SK-N-SH (cell line): ENCODE measurements at regions not wholly inside any gene's neighbourhood (a gene's known extent, or its start where the extent isn't known, plus 50 kb on each side); places are given as distances from the start of the nearest gene placed in this dataset.
A peak's percentile ranks its signal among the peaks of the same experiment; 100 is the strongest.

Experiments used
- CTCF ChIA-PET: fragments of 300-600, 350-600 bp; formaldehyde crosslinking; extraction: SDS; loops from one replicate; lab custom pipeline; 2021; lab: Yijun Ruan, JAX
- POLR2A ChIA-PET: fragments of 350-600 bp; sonication (Branson Sonifier 250); formaldehyde crosslinking; extraction: SDS; loops from one replicate; lab custom pipeline; 2020; ENCODE audit warnings: antibody characterized with exemption, inconsistent platforms; lab: Yijun Ruan, JAX
- DNase-seq: peaks from one replicate; pipeline ENCODE4 v3.0.0; 2012
- H2AFZ ChIP-seq: fragments of 200-600 bp; sonication (generic); 2 replicates; pipeline ENCODE4 v1.8.1; 2016; ENCODE audit warnings: antibody characterized with exemption, mild to moderate bottlenecking, low read depth
- H3F3A ChIP-seq: fragments of 200-600 bp; sonication (generic); replicated peaks from 2 replicates; pipeline ENCODE3; 2016; ENCODE audit warnings: antibody characterized with exemption, mild to moderate bottlenecking; ENCODE audit not compliant: insufficient read depth
- H3K27ac ChIP-seq, 2 experiments: fragments of 200-500 bp in 1 of 2; fragments of 200-600 bp in 1 of 2; sonication (Bioruptor generic) in 1 of 2; sonication (generic), shearing (Covaris generic) in 1 of 2; 2 replicates each; pipeline versions ENCODE4 v1.5.1 to v1.6.1; 2014 to 2016; ENCODE audit warnings: low read depth in 2 of 2, inconsistent platforms in 1 of 2, low read length in 1 of 2, mild to moderate bottlenecking in 1 of 2, mixed read lengths in 1 of 2
- H3K27me3 ChIP-seq: fragments of 200-600 bp; sonication (generic), shearing (Covaris generic); 2 replicates; pipeline ENCODE4 v1.6.1; 2016; ENCODE audit warnings: mixed run types; ENCODE audit not compliant: insufficient read depth
- H3K36me3 ChIP-seq, 2 experiments: fragments of 200-500 bp in 1 of 2; fragments of 200-600 bp in 1 of 2; sonication (Bioruptor generic) in 1 of 2; sonication (generic) in 1 of 2; replicated peaks in 1 of 2; 2 replicates each; pipeline versions ENCODE3 to v1.5.1; 2014 to 2016; ENCODE audit warnings: low read length in 1 of 2, mild to moderate bottlenecking in 1 of 2; ENCODE audit not compliant: insufficient read depth in 2 of 2, control insufficient read depth in 1 of 2
- H3K4me1 ChIP-seq, 2 experiments: fragments of 200-500 bp in 1 of 2; fragments of 200-600 bp in 1 of 2; sonication (Bioruptor generic) in 1 of 2; sonication (generic), shearing (Covaris generic) in 1 of 2; 2 replicates each; pipeline versions ENCODE4 v1.5.1 to v1.6.1; 2014 to 2016; ENCODE audit warnings: low read depth in 1 of 2, low read length in 1 of 2, mixed run types in 1 of 2; ENCODE audit not compliant: insufficient read depth in 2 of 2, control insufficient read depth in 1 of 2
- H3K4me2 ChIP-seq: fragments of 200-600 bp; sonication (generic), shearing (Covaris generic); 2 replicates; pipeline ENCODE4 v1.6.1; 2017; ENCODE audit warnings: mixed run types
- H3K4me3 ChIP-seq, 2 experiments: fragments of 200-500 bp in 1 of 2; fragments of 200-600 bp in 1 of 2; sonication (Bioruptor generic) in 1 of 2; sonication (generic), shearing (Covaris generic) in 1 of 2; 2 replicates each; pipeline versions ENCODE4 v1.5.1 to v1.8.1; 2014 to 2016; ENCODE audit warnings: low read depth in 2 of 2, inconsistent platforms in 1 of 2, low read length in 1 of 2, mild to moderate bottlenecking in 1 of 2, mixed read lengths in 1 of 2, moderate library complexity in 1 of 2
- H3K79me2 ChIP-seq: fragments of 200-600 bp; sonication (generic); 2 replicates; pipeline ENCODE4 v1.8.1; 2017; ENCODE audit warnings: mild to moderate bottlenecking; ENCODE audit not compliant: insufficient read depth
- H3K9ac ChIP-seq: fragments of 200-600 bp; sonication (generic); 2 replicates; pipeline ENCODE4 v1.6.1; 2017; ENCODE audit warnings: mixed run types
- H3K9me2 ChIP-seq: fragments of 200-600 bp; sonication (generic); 2 replicates; pipeline ENCODE4 v1.6.1; 2017; ENCODE audit warnings: mixed run types
- H3K9me3 ChIP-seq: fragments of 200-600 bp; sonication (generic); 2 replicates; pipeline ENCODE4 v1.6.1; 2017; ENCODE audit warnings: mixed run types, mild to moderate bottlenecking, moderate library complexity
- H4K20me1 ChIP-seq: fragments of 200-600 bp; sonication (generic); 2 replicates; pipeline ENCODE4 v1.6.1; 2017; ENCODE audit warnings: mild to moderate bottlenecking, mixed run types; ENCODE audit not compliant: insufficient read depth
- CHD2 ChIP-seq: fragments of 150-350 bp; IDR thresholded peaks from 2 replicates; pipeline ENCODE4 v1.6.1; 2018; ENCODE audit warnings: low read length; ENCODE audit not compliant: partially characterized antibody
- ELF1 ChIP-seq: IDR thresholded peaks from 2 replicates; pipeline ENCODE4 v1.4.0; 2012
- EP300 ChIP-seq, 2 experiments: IDR thresholded peaks; 2 replicates each; pipeline versions ENCODE4 v1.4.0 to v1.6.1; 2012; ENCODE audit warnings: borderline replicate concordance in 1 of 2, low read depth in 1 of 2, low read length in 1 of 2
- EZH2phosphoT487 ChIP-seq: fragments of 200-600 bp; sonication (generic); IDR thresholded peaks from 2 replicates; pipeline ENCODE4 v1.6.1; 2017; ENCODE audit warnings: low read depth, mixed run types, mild to moderate bottlenecking, antibody characterized with exemption, moderate library complexity, borderline replicate concordance
- FOSL2 ChIP-seq: IDR thresholded peaks from 2 replicates; pipeline ENCODE4 v1.4.0; 2012; ENCODE audit warnings: low read depth, mild to moderate bottlenecking, moderate library complexity, borderline replicate concordance
- FOXJ3 ChIP-seq: sonication (generic); formaldehyde crosslinking; IDR thresholded peaks from 2 replicates; pipeline ENCODE4 v1.5.1; 2020; ENCODE audit warnings: mild to moderate bottlenecking, missing genetic modification reagents
- GABPA ChIP-seq: IDR thresholded peaks from 2 replicates; pipeline ENCODE4 v1.4.0; 2012; ENCODE audit warnings: low read depth, mild to moderate bottlenecking
- GATA2 ChIP-seq: sonication (generic); formaldehyde crosslinking; IDR thresholded peaks from 2 replicates; pipeline ENCODE4 v1.5.0; 2020; ENCODE audit warnings: mild to moderate bottlenecking, missing genetic modification reagents
- JUND ChIP-seq: IDR thresholded peaks from 2 replicates; pipeline ENCODE4 v1.4.0; 2012
- NFIC ChIP-seq: IDR thresholded peaks from 2 replicates; pipeline ENCODE4 v1.4.0; 2012; ENCODE audit warnings: borderline replicate concordance
- NRF1 ChIP-seq: IDR thresholded peaks from 2 replicates; pipeline ENCODE4 v1.6.1; 2012; ENCODE audit warnings: low read depth, mild to moderate bottlenecking, low read length
- POLR2AphosphoS5 ChIP-seq: IDR thresholded peaks from 2 replicates; pipeline ENCODE4 v1.6.1; 2012; ENCODE audit warnings: low read depth, low read length
- RAD21 ChIP-seq: IDR thresholded peaks from 2 replicates; pipeline ENCODE4 v1.6.1; 2012; ENCODE audit warnings: mild to moderate bottlenecking, low read length
- RCOR1 ChIP-seq: fragments of 150-350 bp; IDR thresholded peaks from 2 replicates; pipeline ENCODE4 v1.6.1; 2017; ENCODE audit warnings: antibody characterized with exemption, low read length
- RXRA ChIP-seq: IDR thresholded peaks from 2 replicates; pipeline ENCODE4 v1.4.0; 2012; ENCODE audit warnings: low read depth, mild to moderate bottlenecking, borderline replicate concordance
- SIN3A ChIP-seq: IDR thresholded peaks from 2 replicates; pipeline ENCODE4 v1.6.1; 2012; ENCODE audit warnings: low read depth, mild to moderate bottlenecking, low read length, moderate library complexity, borderline replicate concordance
- SMC3 ChIP-seq: IDR thresholded peaks from 2 replicates; pipeline ENCODE4 v1.6.1; 2012; ENCODE audit warnings: low read depth, low read length, improper control_type of control experiment
- TAF1 ChIP-seq: IDR thresholded peaks from 2 replicates; pipeline ENCODE4 v1.6.1; 2012; ENCODE audit warnings: low read depth, mild to moderate bottlenecking, low read length, moderate library complexity, borderline replicate concordance
- TCF12 ChIP-seq: IDR thresholded peaks from 2 replicates; pipeline ENCODE4 v1.4.0; 2012
- TEAD4 ChIP-seq: IDR thresholded peaks from 2 replicates; pipeline ENCODE4 v1.4.0; 2012; ENCODE audit warnings: mild to moderate bottlenecking, borderline replicate concordance; ENCODE audit not compliant: insufficient read depth
- YY1 ChIP-seq: IDR thresholded peaks from 2 replicates; pipeline ENCODE4 v1.4.0; 2012; ENCODE audit warnings: low read depth, mild to moderate bottlenecking
- WGBS: methylation state at CpG from one replicate; pipeline ENCODE4 v1.1.6; 2017; ENCODE audit warnings: low lambda C conversion rate; 5-methylcytosine and 5-hydroxymethylcytosine counted together
- TF ChIP-seq, protein P1 (sequence below): fragments of 150-350 bp; IDR thresholded peaks from 2 replicates; pipeline ENCODE4 v1.6.1; 2016; ENCODE audit warnings: mild to moderate bottlenecking, low read depth, low read length
- TF ChIP-seq, protein P2 (sequence below): IDR thresholded peaks from 2 replicates; pipeline ENCODE4; 2012
- TF ChIP-seq, protein P3 (sequence below): IDR thresholded peaks from 2 replicates; pipeline ENCODE4 v1.4.0; 2012; ENCODE audit warnings: low read depth
- TF ChIP-seq, protein P4 (sequence below): fragments of 150-350 bp; IDR thresholded peaks from 2 replicates; pipeline ENCODE4 v1.6.1; 2017; ENCODE audit warnings: antibody characterized with exemption, low read length, low read depth, borderline replicate concordance

DNA sequence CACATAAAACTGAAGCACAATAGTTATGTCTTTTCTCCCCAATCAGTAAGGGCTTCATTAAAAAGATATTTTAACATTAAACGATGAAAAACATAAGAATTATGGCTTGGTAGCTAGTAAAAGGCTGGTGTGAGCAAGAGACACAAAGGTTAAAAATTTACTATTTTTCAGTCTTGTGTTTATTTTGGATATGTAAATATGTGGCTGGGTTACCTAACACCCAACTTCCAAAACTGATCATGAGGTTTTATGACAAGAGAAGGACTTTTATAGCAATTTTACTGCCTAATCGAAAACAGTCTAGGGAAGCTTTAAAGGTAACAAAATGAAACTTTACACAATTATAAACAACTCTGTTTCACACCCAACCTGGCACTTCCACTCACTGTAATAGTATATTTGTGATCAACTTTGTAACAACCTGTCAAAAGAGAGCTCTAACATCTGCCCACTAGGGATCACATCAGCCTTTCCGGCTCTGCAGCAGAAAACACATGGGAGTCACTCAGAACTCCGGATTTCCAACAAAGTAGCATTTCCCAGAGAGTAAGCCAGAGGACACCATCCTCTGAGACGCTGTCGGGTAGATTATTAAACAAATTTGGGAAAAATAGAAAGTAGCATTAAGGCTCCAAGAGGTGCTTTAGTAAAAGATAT, 123.4 kb upstream of the C2CD4B start:
- TF ChIP-seq RXRA (no peak), CHD2 (no peak), RCOR1 (no peak), SIN3A (no peak)
- TF ChIP-seq, protein P1, sequence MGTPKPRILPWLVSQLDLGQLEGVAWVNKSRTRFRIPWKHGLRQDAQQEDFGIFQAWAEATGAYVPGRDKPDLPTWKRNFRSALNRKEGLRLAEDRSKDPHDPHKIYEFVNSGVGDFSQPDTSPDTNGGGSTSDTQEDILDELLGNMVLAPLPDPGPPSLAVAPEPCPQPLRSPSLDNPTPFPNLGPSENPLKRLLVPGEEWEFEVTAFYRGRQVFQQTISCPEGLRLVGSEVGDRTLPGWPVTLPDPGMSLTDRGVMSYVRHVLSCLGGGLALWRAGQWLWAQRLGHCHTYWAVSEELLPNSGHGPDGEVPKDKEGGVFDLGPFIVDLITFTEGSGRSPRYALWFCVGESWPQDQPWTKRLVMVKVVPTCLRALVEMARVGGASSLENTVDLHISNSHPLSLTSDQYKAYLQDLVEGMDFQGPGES: no peak
- TF ChIP-seq, protein P2, sequence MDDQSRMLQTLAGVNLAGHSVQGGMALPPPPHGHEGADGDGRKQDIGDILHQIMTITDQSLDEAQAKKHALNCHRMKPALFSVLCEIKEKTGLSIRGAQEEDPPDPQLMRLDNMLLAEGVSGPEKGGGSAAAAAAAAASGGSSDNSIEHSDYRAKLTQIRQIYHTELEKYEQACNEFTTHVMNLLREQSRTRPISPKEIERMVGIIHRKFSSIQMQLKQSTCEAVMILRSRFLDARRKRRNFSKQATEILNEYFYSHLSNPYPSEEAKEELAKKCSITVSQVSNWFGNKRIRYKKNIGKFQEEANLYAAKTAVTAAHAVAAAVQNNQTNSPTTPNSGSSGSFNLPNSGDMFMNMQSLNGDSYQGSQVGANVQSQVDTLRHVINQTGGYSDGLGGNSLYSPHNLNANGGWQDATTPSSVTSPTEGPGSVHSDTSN: no peak
- no peaks in the 10 kb centered on the region; the same call in 1 of the 2 replicates for H3K27me3 ChIP-seq
- no peaks in the 10 kb centered on the region for H3F3A ChIP-seq
- ChIA-PET CTCF (interaction anchor here (1.1 to 2.7 kb wide), 4 partner anchors 10 to 228 kb away, joined by 3 to 12 read pairs (median 4); partner anchors contain the start of gene VPS13C), POLR2A (no interaction called here)
- no peak overlapping the region for H3K4me2 ChIP-seq
- H4K20me1 ChIP-seq: no peaks in the 10 kb centered on the region
- H3K27ac ChIP-seq: no peak overlapping the region
- H3K4me1 ChIP-seq: no peaks in the 10 kb centered on the region
- H3K4me3 ChIP-seq: no peak overlapping the region
- H2AFZ ChIP-seq: no peak overlapping the region
- no peak for DNase-seq
- H3K9me3 ChIP-seq: no peaks in the 10 kb centered on the region
- 58% methylated on average over 6 of the region's 6 CpGs for WGBS
- H3K9me2 ChIP-seq: no peaks in the 10 kb centered on the region
- no peak overlapping the region for H3K9ac ChIP-seq
- H3K79me2 ChIP-seq: no peaks in the 10 kb centered on the region
- no peaks in the 10 kb centered on the region for H3K36me3 ChIP-seq

DNA sequence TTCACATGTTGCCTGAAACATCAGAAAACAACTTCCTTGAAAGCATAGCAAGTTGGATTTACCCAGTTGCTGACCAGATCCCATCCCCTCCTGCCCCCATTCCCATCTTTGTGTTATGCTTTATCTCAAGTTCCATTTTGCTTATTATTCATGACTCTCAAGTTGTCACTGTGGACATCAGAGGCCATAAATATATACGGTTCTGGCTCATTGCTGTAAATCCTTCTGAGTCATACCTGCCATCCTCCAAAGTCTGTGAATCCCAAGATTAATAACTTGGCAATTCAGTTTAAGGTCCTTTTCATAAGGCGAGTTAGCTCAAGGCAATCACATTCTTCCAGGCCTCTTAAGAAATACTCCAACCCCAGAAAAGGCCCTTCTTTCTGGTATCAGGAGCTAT, 126.2 kb upstream of the C2CD4B start:
- ChIA-PET CTCF (interaction anchor here (2.4 kb wide), 1 partner anchor 15 kb away, joined by 9 read pairs; no protein-coding TSS in a partner anchor), POLR2A (no interaction called here)
- WGBS: 9% methylated on average over 2 of the region's 2 CpGs
- TF ChIP-seq TCF12: peak; percentile 99
- TF ChIP-seq, protein P1: no peak
- peak; percentile 75 for TF ChIP-seq TEAD4
- no peak for TF ChIP-seq RAD21
- peak; percentile 81 for TF ChIP-seq NFIC
- peak; percentile 88 for TF ChIP-seq POLR2AphosphoS5
- no peak for TF ChIP-seq ELF1
- no peak for TF ChIP-seq SMC3
- TF ChIP-seq JUND: peak; percentile 97
- TF ChIP-seq NRF1: no peak
- no peak for TF ChIP-seq GABPA
- TF ChIP-seq RXRA: no peak; the same call in 1 of the 2 replicates
- no peak for TF ChIP-seq YY1
- TF ChIP-seq EP300 (IDR thresholded peaks at IDR 0.05; ENCODE audit: borderline replicate concordance in 1 of 2, low read depth in 1 of 2, low read length in 1 of 2): peak; percentile 90 to 91
- TF ChIP-seq, protein P3, sequence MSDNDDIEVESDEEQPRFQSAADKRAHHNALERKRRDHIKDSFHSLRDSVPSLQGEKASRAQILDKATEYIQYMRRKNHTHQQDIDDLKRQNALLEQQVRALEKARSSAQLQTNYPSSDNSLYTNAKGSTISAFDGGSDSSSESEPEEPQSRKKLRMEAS: no peak
- TF ChIP-seq FOSL2: peak; percentile 88; the same call in 1 of the 2 replicates
- no peak for TF ChIP-seq EZH2phosphoT487
- 0 out of 2 replicates have a peak, but pooled peaks have one; percentile 41 for TF ChIP-seq TAF1
- no peak for TF ChIP-seq GATA2
- TF ChIP-seq FOXJ3 (CRISPR knock-in tag): no peak
- TF ChIP-seq, protein P4, sequence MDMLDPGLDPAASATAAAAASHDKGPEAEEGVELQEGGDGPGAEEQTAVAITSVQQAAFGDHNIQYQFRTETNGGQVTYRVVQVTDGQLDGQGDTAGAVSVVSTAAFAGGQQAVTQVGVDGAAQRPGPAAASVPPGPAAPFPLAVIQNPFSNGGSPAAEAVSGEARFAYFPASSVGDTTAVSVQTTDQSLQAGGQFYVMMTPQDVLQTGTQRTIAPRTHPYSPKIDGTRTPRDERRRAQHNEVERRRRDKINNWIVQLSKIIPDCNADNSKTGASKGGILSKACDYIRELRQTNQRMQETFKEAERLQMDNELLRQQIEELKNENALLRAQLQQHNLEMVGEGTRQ: no peak

More for the DNA sequence above, 126.2 kb upstream of the C2CD4B start:
- no peaks in the 10 kb centered on the region for H3K9me3 ChIP-seq
- H3K36me3 ChIP-seq: no peaks in the 10 kb centered on the region
- no peak overlapping the region for H2AFZ ChIP-seq
- no peaks in the 10 kb centered on the region for H3K79me2 ChIP-seq
- no peak overlapping the region for H3K4me2 ChIP-seq
- peak overlapping the region; percentile 51 to 72; a peak in 3 of 4 replicates for H3K27ac ChIP-seq
- no peaks in the 10 kb centered on the region for H3F3A ChIP-seq
- no peaks in the 10 kb centered on the region for H3K4me1 ChIP-seq
- no peak for DNase-seq
- no peak overlapping the region for H3K4me3 ChIP-seq
- no peak overlapping the region for H3K9ac ChIP-seq
- H3K27me3 ChIP-seq: no peaks in the 10 kb centered on the region; the same call in 1 of the 2 replicates
- H3K9me2 ChIP-seq: no peaks in the 10 kb centered on the region
- no peaks in the 10 kb centered on the region for H4K20me1 ChIP-seq
